HepG2 (cell line): ENCODE measurements at regions not wholly inside any gene's neighbourhood (a gene's known extent, or its start where the extent isn't known, plus 50 kb on each side); places are given as distances from the start of the nearest gene placed in this dataset.

Source experiments
- CTCF ChIP-seq: sonication (generic); formaldehyde crosslinking; IDR thresholded peaks from 2 replicates; pipeline ENCODE4 v1.5.0; 2020; ENCODE audit warnings: mild to moderate bottlenecking, missing genetic modification reagents, moderate library complexity
- EZH2 ChIP-seq: conservative IDR thresholded peaks from 2 replicates; pipeline ENCODE4 v1.6.1; 2012; ENCODE audit warnings: mild to moderate bottlenecking, low read depth, low read length, moderate library complexity
- GPBP1L1 ChIP-seq: sonication (generic); formaldehyde crosslinking; IDR thresholded peaks from 2 replicates; pipeline ENCODE4 v1.5.0; 2020; ENCODE audit warnings: mild to moderate bottlenecking, missing genetic modification reagents
- NFIC ChIP-seq: IDR thresholded peaks from 2 replicates; pipeline ENCODE4 v1.6.1; 2012; ENCODE audit warnings: mild to moderate bottlenecking, low read length, inconsistent platforms
- RARA ChIP-seq: IDR thresholded peaks from 2 replicates; pipeline ENCODE4 v1.6.1; 2016; ENCODE audit warnings: missing genetic modification reagents, missing compliant biosample characterization
- SNAPC5 ChIP-seq: sonication (generic); formaldehyde crosslinking; IDR thresholded peaks from 2 replicates; pipeline ENCODE4 v1.8.1; 2023; ENCODE audit warnings: mild to moderate bottlenecking, missing genetic modification reagents, borderline replicate concordance
- TAF1 ChIP-seq: sonication (generic); formaldehyde crosslinking; IDR thresholded peaks from 2 replicates; pipeline ENCODE4 v1.4.0; 2020; ENCODE audit warnings: missing genetic modification reagents
- ZFP41 ChIP-seq: sonication (generic); formaldehyde crosslinking; IDR thresholded peaks from 2 replicates; pipeline ENCODE4 v1.4.0; 2020; ENCODE audit warnings: mild to moderate bottlenecking, missing genetic modification reagents, borderline replicate concordance
- ZNF251 ChIP-seq: sonication (generic); formaldehyde crosslinking; IDR thresholded peaks from 2 replicates; pipeline ENCODE4 v1.9.0; 2021; ENCODE audit warnings: mild to moderate bottlenecking, missing genetic modification reagents
- ZNF331 ChIP-seq: sonication (generic); formaldehyde crosslinking; IDR thresholded peaks from 2 replicates; pipeline ENCODE4 v1.4.0; 2020; ENCODE audit warnings: missing genetic modification reagents
- ZSCAN20 ChIP-seq: sonication (generic); formaldehyde crosslinking; IDR thresholded peaks from 2 replicates; pipeline ENCODE4 v1.4.0; 2020; ENCODE audit warnings: missing genetic modification reagents, mild to moderate bottlenecking, borderline replicate concordance

- no peak for TF ChIP-seq ZFP41
- no peak for TF ChIP-seq CTCF (CRISPR knock-in tag)
- no peak for TF ChIP-seq EZH2
- TF ChIP-seq NFIC, result no peak
- no peak for TF ChIP-seq ZNF331 (CRISPR knock-in tag)
- TF ChIP-seq TAF1 (CRISPR knock-in tag), result no peak
- no peak for TF ChIP-seq SNAPC5
- TF ChIP-seq ZNF251 (CRISPR knock-in tag), result no peak
- TF ChIP-seq ZSCAN20, result no peak
- no peak for TF ChIP-seq RARA
- TF ChIP-seq GPBP1L1, result no peak
Observed at GRCh38 chr4:111031596-111031995, 408.7 kb upstream of the PITX2 start.
